ENCODE measurements at regions not wholly inside any gene's neighbourhood (a gene's known extent, or its start where the extent isn't known, plus 50 kb on each side); places are given as distances from the start of the nearest gene placed in this dataset.

GRCh38 chr5:35281613-35282012, 51.3 kb upstream of the PRLR start:
- CTCF ChIA-PET (ENCODE audit: partially characterized antibody): no interaction called here
- no peak for TF ChIP-seq CHD7 (IDR thresholded peaks at IDR 0.05; ENCODE audit: insufficient replicate concordance, low read length)

More at GRCh38 chr5:35281613-35282012, 51.3 kb upstream of the PRLR start:
- POLR2A ChIA-PET (ENCODE audit: partially characterized antibody): no interaction called here
- 88% methylated on average over 2 of the region's 2 CpGs; no CpG with 5 or more reads in 1 of the 2 experiments for WGBS, 2 experiments (ENCODE audit: extremely low coverage in 1 of 2, insufficient coverage in 1 of 2, insufficient read length in 1 of 2, insufficient replicate concordance in 2 of 2, low coverage in 1 of 2, low lambda C conversion rate in 2 of 2, missing lambda C conversion rate in 1 of 2)
- Histone ChIP-seq H3K9me3 (ENCODE audit: insufficient read depth in 2 of 2, low read depth in 1 of 2, low read length in 1 of 2) (peaks cover 7 to 14% of the 10 kb centered on the region in 2 experiments), H2AFZ (ENCODE audit: low read length) (no peak overlapping the region), H2BK15ac (ENCODE audit: low read length) (no peak overlapping the region), H3K23ac (ENCODE audit: insufficient read length) (no peak overlapping the region), H3K56ac (replicated peaks; ENCODE audit: insufficient read length, low read depth, low read length) (no peak overlapping the region), H2BK20ac (ENCODE audit: low read length) (no peak overlapping the region), H3K23me2 (ENCODE audit: low read depth, low read length) (no peaks in the 10 kb centered on the region), H4K20me1 (replicated peaks in 1 of 2; ENCODE audit: control insufficient read depth in 1 of 2, insufficient read depth in 2 of 2, low read length in 2 of 2) (no peaks in the 10 kb centered on the region), H3K18ac (ENCODE audit: extremely low read depth, low read length) (no peak overlapping the region), H3K4me3 (ENCODE audit: extremely low read depth in 1 of 4, insufficient read depth in 2 of 4, low read depth in 3 of 4, low read length in 4 of 4) (no peak overlapping the region), H3K4ac (replicated peaks; ENCODE audit: insufficient read length, low read depth, low read length) (no peak overlapping the region), H2BK5ac (ENCODE audit: low read depth, low read length) (no peak overlapping the region), H3K79me2 (ENCODE audit: control insufficient read depth in 1 of 2, insufficient read depth in 2 of 2, low read length in 2 of 2) (no peaks in the 10 kb centered on the region), H3K4me2 (ENCODE audit: insufficient read depth in 1 of 2, low read depth in 2 of 2, low read length in 2 of 2) (no peak overlapping the region), H4K5ac (ENCODE audit: insufficient read length, low read depth, low read length) (no peak overlapping the region), H3K27me3 (replicated peaks in 1 of 4; ENCODE audit: control insufficient read depth in 3 of 4, extremely low read depth in 1 of 4, insufficient read depth in 3 of 4, low read length in 3 of 4) (no peaks in the 10 kb centered on the region), H4K91ac (replicated peaks; ENCODE audit: insufficient read length, low read length) (no peak overlapping the region), H3K4me1 (replicated peaks in 1 of 4; ENCODE audit: control insufficient read depth in 3 of 4, insufficient read depth in 4 of 4, low read length in 3 of 4) (no peaks in the 10 kb centered on the region), H3K14ac (ENCODE audit: insufficient read length) (no peak overlapping the region), H2BK12ac (ENCODE audit: low read depth, low read length) (no peak overlapping the region), H3K9ac (replicated peaks in 1 of 4; ENCODE audit: extremely low read depth in 1 of 4, low read depth in 3 of 4, low read length in 3 of 4) (no peak overlapping the region), H3K79me1 (ENCODE audit: low read depth, low read length) (no peaks in the 10 kb centered on the region), H4K8ac (ENCODE audit: extremely low read depth, insufficient read depth, low read length) (no peak overlapping the region), H3K36me3 (ENCODE audit: control insufficient read depth in 2 of 4, insufficient read depth in 4 of 4, low read length in 3 of 4) (0 out of 8 replicates have a peak, but pooled peaks cover 0 to 5% (median 0%) of the 10 kb centered on the region in 4 experiments), H2BK120ac (replicated peaks; ENCODE audit: low read depth, low read length) (no peak overlapping the region), H2AK5ac (ENCODE audit: low read depth, low read length) (no peak overlapping the region), H3K27ac (ENCODE audit: low read depth, low read length) (no peak overlapping the region)
- FAIRE-seq (no peak), DNase-seq (ENCODE audit: low read depth in 1 of 2, low spot score in 2 of 2) (no peak)

All from H1 (cell line).